Activated T-helper 2 cell treated with anti-CD3 and anti-CD28 coated beads, Interferon-gamma antibody, Interleukin-2, Interleukin-4, amounts not matched to agents 10 μg/mL and 5 μg/mL and 100 μg/mL, durations not matched to agents 14 hours and 24 hours and 36 hours (primary cell): ENCODE measurements at regions not wholly inside any gene's neighbourhood (a gene's known extent, or its start where the extent isn't known, plus 50 kb on each side); places are given as distances from the start of the nearest gene placed in this dataset.

Source experiments
- DNase-seq: peaks from one replicate; pipeline ENCODE4 v3.0.0; 2021; ENCODE audit warnings: low spot score
- H3K27ac Mint-ChIP-seq: one replicate; pipeline ENCODE4 v1.8.0; 2021; ENCODE audit warnings: mixed read lengths
- H3K27me3 Mint-ChIP-seq: one replicate; pipeline ENCODE4 v1.8.0; 2021; ENCODE audit warnings: low read depth, mixed read lengths
- H3K36me3 Mint-ChIP-seq: one replicate; pipeline ENCODE4 v1.8.0; 2021; ENCODE audit warnings: low read depth, mixed read lengths
- H3K4me1 Mint-ChIP-seq: one replicate; pipeline ENCODE4 v1.8.0; 2021; ENCODE audit warnings: low read depth, mixed read lengths
- H3K4me3 Mint-ChIP-seq: one replicate; pipeline ENCODE4 v1.8.0; 2021; ENCODE audit warnings: low read depth, mild to moderate bottlenecking, moderate library complexity, mixed read lengths
- H3K9me3 Mint-ChIP-seq: one replicate; pipeline ENCODE4 v1.8.0; 2021; ENCODE audit warnings: mixed read lengths
- intact Hi-C: fragments of 100-400 bp; cut with micrococcal nuclease; formaldehyde crosslinking; loops from one replicate; pipeline ENCODE4 v1.15.1; 2023

DNA sequence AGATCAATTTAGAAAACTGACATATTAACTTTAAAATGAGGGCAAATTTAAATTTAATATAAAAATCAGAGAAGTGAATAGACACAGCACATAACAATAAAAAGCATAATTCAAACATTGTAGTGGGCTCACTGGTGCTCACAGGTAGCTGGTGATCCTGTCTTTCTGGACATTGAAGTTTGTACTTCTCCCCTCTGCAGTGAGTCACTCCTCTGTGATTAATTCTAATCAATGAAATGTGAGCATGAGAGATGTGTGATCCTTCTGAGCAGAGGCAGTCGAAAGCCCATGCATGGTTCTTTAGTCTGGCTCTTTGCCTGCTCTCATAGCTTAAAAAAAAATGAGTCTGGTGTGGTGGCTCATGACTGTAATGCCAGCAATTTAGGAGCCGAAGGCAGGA, 59.0 kb upstream of the RERGL start:
- Mint-ChIP-seq H3K4me3 (no peak overlapping the region), H3K4me1 (no peaks in the 10 kb centered on the region), H3K27me3 (no peaks in the 10 kb centered on the region), H3K36me3 (no peaks in the 10 kb centered on the region), H3K9me3 (no peaks in the 10 kb centered on the region), H3K27ac (no peak overlapping the region)
- intact Hi-C loops = no loop called here
- no peak for DNase-seq

DNA sequence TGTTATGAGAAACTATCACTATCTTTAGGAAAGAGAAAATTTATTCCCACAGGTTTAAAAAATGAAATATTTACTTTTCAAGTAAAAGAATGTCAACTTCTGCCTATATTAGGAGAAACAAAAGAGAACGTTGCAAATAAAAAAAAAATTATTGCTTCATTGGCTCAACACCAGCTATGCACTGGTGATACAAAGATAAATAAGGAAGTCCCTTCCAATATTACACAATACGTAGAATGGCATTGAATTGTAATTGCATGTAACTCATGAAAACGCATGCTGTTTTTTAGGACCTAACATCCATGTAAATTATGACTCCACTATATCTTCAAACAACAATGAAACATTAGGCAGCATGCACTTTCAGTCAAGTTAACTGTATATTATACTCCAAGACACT, 56.4 kb upstream of the RERGL start:
- intact Hi-C loops = no loop called here
- Mint-ChIP-seq H3K4me1 (no peaks in the 10 kb centered on the region), H3K27ac (no peak overlapping the region), H3K9me3 (no peaks in the 10 kb centered on the region), H3K27me3 (no peaks in the 10 kb centered on the region), H3K36me3 (no peaks in the 10 kb centered on the region), H3K4me3 (no peak overlapping the region)
- no peak for DNase-seq

DNA sequence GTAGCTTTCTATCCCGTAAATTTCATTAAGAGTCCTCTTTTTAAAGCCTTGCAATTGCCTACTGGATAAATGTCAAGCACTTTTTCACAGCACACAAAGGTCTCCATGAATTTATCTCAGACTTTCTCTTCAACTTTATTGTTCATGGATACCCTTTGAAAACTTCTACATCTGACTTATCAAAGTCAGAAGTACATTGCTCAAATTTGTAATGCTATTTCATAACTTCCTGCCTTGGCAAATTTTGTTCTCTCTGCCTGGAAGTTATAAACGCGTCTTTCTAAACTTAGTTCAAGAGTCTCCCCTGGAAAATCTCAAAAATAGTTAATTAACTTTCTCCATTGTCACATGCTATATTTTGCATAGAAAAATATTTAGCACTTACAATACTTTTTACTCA, 55.9 kb upstream of the RERGL start:
- Mint-ChIP-seq H3K4me3 (no peak overlapping the region), H3K9me3 (no peaks in the 10 kb centered on the region), H3K36me3 (no peaks in the 10 kb centered on the region), H3K4me1 (no peaks in the 10 kb centered on the region), H3K27me3 (no peaks in the 10 kb centered on the region), H3K27ac (no peak overlapping the region)
- intact Hi-C loops = no loop called here
- DNase-seq = no peak

DNA sequence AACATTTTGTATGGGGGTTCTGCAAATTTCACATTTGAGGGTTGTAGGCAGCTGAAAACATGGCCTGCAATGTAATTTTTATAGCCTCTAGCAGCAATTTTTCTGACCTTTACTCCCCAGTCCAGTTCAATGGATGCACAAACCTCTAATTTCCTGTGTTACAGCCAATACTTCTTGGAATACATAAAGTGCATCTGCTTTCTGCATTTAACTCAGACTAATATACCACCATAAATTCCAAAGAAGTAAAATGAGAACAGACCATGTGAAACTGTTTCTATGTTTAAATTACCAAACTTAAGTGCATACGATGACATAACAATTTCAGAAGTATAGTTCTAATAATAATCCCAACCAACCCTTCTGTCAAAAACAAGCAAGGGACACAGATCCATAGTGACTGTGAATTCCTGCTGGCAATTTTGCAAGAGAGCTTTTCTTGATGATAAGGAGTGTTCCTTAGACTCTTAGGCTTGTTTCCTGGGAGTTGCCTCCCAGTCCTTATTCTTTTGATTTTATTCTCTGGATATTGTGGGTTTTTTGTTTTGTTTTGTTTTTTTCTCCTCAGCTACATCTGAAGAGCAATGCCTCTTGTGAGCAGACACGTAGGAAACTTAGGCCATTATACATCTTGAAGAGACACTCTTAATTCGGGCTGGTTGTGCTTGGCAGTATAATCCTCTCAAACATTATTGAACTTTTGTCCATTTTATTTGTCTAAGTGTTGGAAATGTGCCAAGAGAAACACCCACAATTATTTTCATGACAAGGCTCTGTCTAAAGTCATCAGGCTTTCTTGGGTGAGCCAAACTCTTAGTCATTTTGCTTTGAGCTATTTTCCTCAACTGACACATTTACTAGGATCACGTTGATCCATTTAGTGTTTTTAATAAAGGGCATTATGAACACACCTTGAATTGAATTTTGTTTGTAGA, 51.3 kb upstream of the RERGL start:
- no peak for DNase-seq
- Mint-ChIP-seq H3K36me3 (no peaks in the 10 kb centered on the region), H3K9me3 (no peaks in the 10 kb centered on the region), H3K27ac (no peak overlapping the region), H3K4me3 (no peak overlapping the region), H3K27me3 (no peaks in the 10 kb centered on the region), H3K4me1 (no peaks in the 10 kb centered on the region)
- intact Hi-C loops = loop anchor here (2.0 kb wide), 1 partner anchor 1045 kb away; no protein-coding TSS in a partner anchor

DNA sequence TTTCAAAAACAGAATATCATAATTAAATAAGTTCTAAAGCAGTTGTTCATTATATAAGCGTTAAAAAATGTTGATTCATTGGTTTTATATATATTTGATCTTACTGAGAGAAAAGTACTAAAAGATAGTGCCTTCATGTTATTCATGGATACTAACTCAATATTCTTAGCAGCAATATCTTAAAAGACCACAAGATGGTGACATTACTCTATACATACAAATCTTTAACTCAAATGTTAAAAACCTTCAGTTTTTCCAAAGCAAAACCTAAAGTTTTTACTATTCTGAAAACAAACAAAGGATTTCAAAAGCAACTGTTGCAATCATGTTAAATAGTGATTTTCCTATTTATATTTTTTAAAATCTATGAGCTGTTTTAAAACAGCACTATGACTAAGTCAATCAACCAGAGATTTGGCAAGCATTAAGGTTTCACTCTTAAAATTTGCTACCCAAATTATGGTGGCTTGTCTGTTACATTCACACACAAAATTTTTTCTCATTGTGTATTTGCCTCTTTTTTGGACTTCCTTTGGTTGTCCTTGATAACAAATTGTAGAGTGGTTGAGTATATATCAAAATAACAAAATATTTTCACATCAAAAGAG, 50.1 kb upstream of the RERGL start:
- Mint-ChIP-seq H3K4me1 (no peaks in the 10 kb centered on the region), H3K27ac (no peak overlapping the region), H3K27me3 (no peaks in the 10 kb centered on the region), H3K9me3 (no peaks in the 10 kb centered on the region), H3K36me3 (no peaks in the 10 kb centered on the region), H3K4me3 (no peak overlapping the region)
- intact Hi-C loops = loop anchor here (2.0 kb wide), 1 partner anchor 1047 kb away; no protein-coding TSS in a partner anchor
- DNase-seq = no peak
